WTC11 (cell line): ENCODE measurements at regions not wholly inside any gene's neighbourhood (a gene's known extent, or its start where the extent isn't known, plus 50 kb on each side); places are given as distances from the start of the nearest gene placed in this dataset.

Source experiments
- FOXK1 ChIP-seq: sonication (generic); formaldehyde crosslinking; IDR thresholded peaks from 2 replicates; pipeline ENCODE4 v1.8.0; 2022; ENCODE audit warnings: mild to moderate bottlenecking, moderate library complexity, missing genetic modification reagents
- GRHL2 ChIP-seq: fragments of 250-450 bp; sonication (Bioruptor Pico); IDR thresholded peaks from 2 replicates; pipeline ENCODE4 v1.8.0; 2022; ENCODE audit warnings: mild to moderate bottlenecking, moderate library complexity; ENCODE audit not compliant: insufficient replicate concordance, severe bottlenecking
- IRF2 ChIP-seq: sonication (generic); formaldehyde crosslinking; IDR thresholded peaks from 2 replicates; pipeline ENCODE4 v1.8.0; 2022; ENCODE audit warnings: low read depth, missing genetic modification reagents, borderline replicate concordance
- JUN ChIP-seq: sonication (generic); formaldehyde crosslinking; IDR thresholded peaks from 2 replicates; pipeline ENCODE4 v1.8.0; 2023; ENCODE audit warnings: mild to moderate bottlenecking, missing genetic modification reagents
- ZNF121 ChIP-seq: sonication (generic); formaldehyde crosslinking; IDR thresholded peaks from 2 replicates; pipeline ENCODE4 v1.8.0; 2023; ENCODE audit warnings: missing genetic modification reagents
- TF ChIP-seq, protein P1 (sequence below): fragments of 200-600 bp; IDR thresholded peaks from 2 replicates; pipeline ENCODE4 v1.8.0; 2022; ENCODE audit warnings: antibody characterized with exemption
- TF ChIP-seq, protein P2 (sequence below): sonication (generic); formaldehyde crosslinking; IDR thresholded peaks from 2 replicates; pipeline ENCODE4 v1.8.1; 2022; ENCODE audit warnings: mild to moderate bottlenecking, moderate library complexity, missing genetic modification reagents
- TF ChIP-seq, protein P3 (sequence below): sonication (generic); formaldehyde crosslinking; conservative IDR thresholded peaks from 2 replicates; pipeline ENCODE4 v1.8.1; 2022; ENCODE audit warnings: mild to moderate bottlenecking, missing genetic modification reagents
- TF ChIP-seq, protein P4 (sequence below): sonication (generic); formaldehyde crosslinking; IDR thresholded peaks from 2 replicates; pipeline ENCODE4 v1.8.0; 2022; ENCODE audit warnings: mild to moderate bottlenecking, missing genetic modification reagents
- TF ChIP-seq, protein P5 (sequence below): sonication (generic); formaldehyde crosslinking; IDR thresholded peaks from 2 replicates; pipeline ENCODE4 v1.8.0; 2023; ENCODE audit warnings: missing genetic modification reagents
- TF ChIP-seq, protein P6 (sequence below): sonication (generic); formaldehyde crosslinking; IDR thresholded peaks from 2 replicates; pipeline ENCODE4 v1.8.1; 2023; ENCODE audit warnings: mild to moderate bottlenecking, moderate library complexity, missing genetic modification reagents

GRCh38 chr14:101360054-101360911 lies 201.0 kb upstream of the DIO3 start:
- TF ChIP-seq, protein P1, sequence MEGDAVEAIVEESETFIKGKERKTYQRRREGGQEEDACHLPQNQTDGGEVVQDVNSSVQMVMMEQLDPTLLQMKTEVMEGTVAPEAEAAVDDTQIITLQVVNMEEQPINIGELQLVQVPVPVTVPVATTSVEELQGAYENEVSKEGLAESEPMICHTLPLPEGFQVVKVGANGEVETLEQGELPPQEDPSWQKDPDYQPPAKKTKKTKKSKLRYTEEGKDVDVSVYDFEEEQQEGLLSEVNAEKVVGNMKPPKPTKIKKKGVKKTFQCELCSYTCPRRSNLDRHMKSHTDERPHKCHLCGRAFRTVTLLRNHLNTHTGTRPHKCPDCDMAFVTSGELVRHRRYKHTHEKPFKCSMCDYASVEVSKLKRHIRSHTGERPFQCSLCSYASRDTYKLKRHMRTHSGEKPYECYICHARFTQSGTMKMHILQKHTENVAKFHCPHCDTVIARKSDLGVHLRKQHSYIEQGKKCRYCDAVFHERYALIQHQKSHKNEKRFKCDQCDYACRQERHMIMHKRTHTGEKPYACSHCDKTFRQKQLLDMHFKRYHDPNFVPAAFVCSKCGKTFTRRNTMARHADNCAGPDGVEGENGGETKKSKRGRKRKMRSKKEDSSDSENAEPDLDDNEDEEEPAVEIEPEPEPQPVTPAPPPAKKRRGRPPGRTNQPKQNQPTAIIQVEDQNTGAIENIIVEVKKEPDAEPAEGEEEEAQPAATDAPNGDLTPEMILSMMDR = no peak
- TF ChIP-seq, protein P2, sequence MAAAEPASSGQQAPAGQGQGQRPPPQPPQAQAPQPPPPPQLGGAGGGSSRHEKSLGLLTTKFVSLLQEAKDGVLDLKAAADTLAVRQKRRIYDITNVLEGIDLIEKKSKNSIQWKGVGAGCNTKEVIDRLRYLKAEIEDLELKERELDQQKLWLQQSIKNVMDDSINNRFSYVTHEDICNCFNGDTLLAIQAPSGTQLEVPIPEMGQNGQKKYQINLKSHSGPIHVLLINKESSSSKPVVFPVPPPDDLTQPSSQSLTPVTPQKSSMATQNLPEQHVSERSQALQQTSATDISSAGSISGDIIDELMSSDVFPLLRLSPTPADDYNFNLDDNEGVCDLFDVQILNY (CRISPR knock-in tag) = no peak
- TF ChIP-seq JUN (CRISPR knock-in tag) (no peak), IRF2 (no peak), ZNF121 (no peak), FOXK1 (CRISPR knock-in tag) (no peak), GRHL2 (CRISPR knock-in tag) (no peak)
- TF ChIP-seq, protein P3, sequence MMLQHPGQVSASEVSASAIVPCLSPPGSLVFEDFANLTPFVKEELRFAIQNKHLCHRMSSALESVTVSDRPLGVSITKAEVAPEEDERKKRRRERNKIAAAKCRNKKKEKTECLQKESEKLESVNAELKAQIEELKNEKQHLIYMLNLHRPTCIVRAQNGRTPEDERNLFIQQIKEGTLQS (CRISPR knock-in tag) = no peak
- TF ChIP-seq, protein P4, sequence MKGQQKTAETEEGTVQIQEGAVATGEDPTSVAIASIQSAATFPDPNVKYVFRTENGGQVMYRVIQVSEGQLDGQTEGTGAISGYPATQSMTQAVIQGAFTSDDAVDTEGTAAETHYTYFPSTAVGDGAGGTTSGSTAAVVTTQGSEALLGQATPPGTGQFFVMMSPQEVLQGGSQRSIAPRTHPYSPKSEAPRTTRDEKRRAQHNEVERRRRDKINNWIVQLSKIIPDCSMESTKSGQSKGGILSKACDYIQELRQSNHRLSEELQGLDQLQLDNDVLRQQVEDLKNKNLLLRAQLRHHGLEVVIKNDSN (CRISPR knock-in tag) = no peak
- TF ChIP-seq, protein P5, sequence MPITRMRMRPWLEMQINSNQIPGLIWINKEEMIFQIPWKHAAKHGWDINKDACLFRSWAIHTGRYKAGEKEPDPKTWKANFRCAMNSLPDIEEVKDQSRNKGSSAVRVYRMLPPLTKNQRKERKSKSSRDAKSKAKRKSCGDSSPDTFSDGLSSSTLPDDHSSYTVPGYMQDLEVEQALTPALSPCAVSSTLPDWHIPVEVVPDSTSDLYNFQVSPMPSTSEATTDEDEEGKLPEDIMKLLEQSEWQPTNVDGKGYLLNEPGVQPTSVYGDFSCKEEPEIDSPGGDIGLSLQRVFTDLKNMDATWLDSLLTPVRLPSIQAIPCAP (CRISPR knock-in tag) = no peak
- TF ChIP-seq, protein P6, sequence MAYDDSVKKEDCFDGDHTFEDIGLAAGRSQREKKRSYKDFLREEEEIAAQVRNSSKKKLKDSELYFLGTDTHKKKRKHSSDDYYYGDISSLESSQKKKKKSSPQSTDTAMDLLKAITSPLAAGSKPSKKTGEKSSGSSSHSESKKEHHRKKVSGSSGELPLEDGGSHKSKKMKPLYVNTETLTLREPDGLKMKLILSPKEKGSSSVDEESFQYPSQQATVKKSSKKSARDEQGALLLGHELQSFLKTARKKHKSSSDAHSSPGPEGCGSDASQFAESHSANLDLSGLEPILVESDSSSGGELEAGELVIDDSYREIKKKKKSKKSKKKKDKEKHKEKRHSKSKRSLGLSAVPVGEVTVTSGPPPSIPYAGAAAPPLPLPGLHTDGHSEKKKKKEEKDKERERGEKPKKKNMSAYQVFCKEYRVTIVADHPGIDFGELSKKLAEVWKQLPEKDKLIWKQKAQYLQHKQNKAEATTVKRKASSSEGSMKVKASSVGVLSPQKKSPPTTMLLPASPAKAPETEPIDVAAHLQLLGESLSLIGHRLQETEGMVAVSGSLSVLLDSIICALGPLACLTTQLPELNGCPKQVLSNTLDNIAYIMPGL = no peak
